NCI-H2081 treated with DMSO at 0.1 percent for 48 hours (cell line): ENCODE measurements at regions not wholly inside any gene's neighbourhood (a gene's known extent, or its start where the extent isn't known, plus 50 kb on each side); places are given as distances from the start of the nearest gene placed in this dataset.
"Not testable (repeated sequence)": the region's sequence is repeated elsewhere in the genome, so short reads cannot be mapped to it uniquely, and the experiment has no call there.

Source experiments
- DNase-seq: peaks from one replicate; lab custom pipeline; 2025; lab: John Stamatoyannopoulos, UW

- no peak for DNase-seq
Measured at GRCh38 chr10:33703501-33704213, 369.2 kb upstream of the NRP1 start.

DNA sequence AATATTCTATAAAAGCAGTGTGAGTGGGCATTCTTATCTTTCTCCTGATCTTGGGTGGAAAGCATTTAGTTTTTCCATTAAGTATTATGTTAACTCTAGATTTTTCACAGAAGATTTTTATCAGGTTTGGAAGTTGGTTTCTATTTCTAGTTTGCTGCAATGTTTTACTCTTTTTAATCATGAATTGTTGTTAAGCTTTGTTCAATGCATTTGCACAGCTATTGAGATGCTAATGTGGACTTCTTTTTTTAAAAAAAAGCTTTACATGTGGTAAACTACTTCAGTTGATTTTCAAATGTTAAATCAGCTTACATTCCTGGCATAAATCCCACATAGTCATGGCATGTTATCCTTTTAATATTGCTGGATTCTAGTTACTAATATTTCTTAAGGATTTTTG is 363.6 kb upstream of the NRP1 start:
- no peak for DNase-seq

GRCh38 chr10:33697016-33697415 is 362.5 kb upstream of the NRP1 start:
- no peak for DNase-seq

GRCh38 chr10:33695536-33695935 is 361.1 kb upstream of the NRP1 start:
- DNase-seq, result no peak

- DNase-seq, result not testable (repeated sequence)
Measured at GRCh38 chr10:33690536-33690935, 356.1 kb upstream of the NRP1 start.

- DNase-seq, result no peak
Measured at GRCh38 chr10:33688506-33688905, 354.0 kb upstream of the NRP1 start.

DNA sequence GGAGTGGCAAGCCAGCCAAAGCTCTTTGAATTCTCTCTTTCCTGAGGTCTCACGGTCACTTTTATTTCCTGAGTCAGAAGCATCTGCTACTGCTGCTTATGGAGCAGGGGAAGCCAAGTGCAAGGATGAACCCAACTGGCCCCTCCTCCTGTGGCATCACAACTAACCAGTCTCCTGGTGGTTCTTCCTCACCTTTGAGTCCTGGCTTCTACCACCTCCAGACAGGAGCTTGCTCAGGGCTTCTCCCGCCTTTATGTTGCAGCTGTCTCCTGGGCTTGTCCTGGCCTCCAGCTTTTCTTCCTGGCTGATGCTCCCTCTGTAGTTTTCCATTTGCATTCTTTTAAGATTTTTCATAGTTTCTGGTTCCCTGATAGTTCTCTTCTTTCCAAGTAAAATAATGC is 349.7 kb upstream of the NRP1 start:
- no peak for DNase-seq

DNA sequence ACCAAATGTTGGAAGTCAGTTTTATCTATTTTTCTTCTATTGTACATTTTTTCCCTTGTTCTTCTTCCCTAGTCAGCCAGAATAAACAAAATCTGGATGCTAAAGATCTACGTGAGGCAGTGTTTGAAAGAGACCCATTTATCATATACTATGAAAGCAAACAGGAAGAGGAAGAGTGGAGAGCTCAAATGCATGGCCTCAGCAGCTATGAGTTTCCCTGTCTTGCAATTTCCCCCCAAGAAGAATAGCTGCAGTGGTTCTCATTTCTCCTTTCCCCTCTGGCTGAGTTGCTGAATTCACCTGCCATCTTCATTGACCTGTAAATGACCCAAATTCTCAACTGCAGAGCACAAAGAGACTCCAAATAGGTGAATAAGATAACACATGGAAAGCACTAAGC is 347.1 kb upstream of the NRP1 start:
- no peak for DNase-seq

DNA sequence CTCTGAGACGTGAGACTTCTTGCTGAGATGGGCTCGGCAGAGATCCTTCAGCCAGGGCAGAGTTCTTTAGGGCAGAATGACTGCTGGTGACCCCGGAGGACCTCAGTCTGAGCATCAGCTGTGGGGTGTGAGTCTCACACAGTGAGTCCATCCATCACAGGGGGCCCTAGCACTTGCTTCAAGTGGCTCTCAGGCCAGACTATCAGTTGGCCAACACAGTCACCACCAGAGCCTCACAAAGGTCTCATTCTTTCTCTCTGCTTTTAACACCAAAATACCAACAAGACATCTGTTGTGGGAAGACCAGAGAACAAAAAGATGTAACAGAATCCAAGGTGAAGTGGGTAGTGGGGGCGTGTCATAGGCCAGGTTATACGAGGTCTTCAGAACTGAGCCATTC is 345.6 kb upstream of the NRP1 start:
- no peak for DNase-seq

- no peak for DNase-seq
Measured at GRCh38 chr10:33676606-33677339, 342.3 kb upstream of the NRP1 start.

GRCh38 chr10:33674986-33675599 is 340.6 kb upstream of the NRP1 start:
- DNase-seq, result no peak

DNA sequence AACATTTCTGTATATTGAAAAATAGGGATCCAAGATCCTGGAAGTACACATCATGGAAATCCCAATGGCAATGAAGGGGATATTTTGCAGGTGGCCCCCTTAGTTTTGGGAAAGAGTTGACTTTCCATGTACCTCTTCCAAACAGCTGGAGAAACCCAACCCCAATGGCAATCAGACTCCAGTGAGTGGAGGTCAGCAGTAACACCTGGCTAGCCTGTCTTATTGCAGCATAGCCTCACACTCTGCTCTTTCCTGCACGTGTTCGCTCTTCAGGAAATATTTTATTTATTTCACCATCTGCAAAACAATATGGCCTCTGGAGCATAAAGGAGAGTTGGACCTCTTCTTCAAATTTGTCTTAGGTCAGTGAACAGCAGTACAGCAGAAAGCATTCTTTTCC is 340.0 kb upstream of the NRP1 start:
- no peak for DNase-seq

GRCh38 chr10:33673839-33674415 is 339.5 kb upstream of the NRP1 start:
- no peak for DNase-seq

DNA sequence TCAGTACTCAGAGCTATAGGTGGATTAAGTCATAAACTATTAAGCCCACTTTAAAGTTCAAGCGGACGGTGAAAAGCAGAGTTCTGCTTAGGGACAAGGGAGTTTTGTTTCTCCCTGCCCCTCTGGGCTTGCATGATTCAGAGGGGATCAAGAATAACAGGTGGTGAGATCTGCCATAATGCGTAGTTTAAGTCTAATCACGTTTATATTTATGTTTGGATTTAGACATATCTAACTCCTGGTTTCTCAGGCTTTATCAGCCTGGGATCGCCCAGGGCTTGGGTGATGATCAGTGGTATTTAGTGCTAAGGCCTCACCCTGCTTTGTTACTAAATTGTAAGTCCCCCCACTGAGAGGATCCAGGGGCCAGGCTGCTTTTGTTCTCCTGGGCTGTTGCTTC is 335.4 kb upstream of the NRP1 start:
- DNase-seq, result no peak

DNA sequence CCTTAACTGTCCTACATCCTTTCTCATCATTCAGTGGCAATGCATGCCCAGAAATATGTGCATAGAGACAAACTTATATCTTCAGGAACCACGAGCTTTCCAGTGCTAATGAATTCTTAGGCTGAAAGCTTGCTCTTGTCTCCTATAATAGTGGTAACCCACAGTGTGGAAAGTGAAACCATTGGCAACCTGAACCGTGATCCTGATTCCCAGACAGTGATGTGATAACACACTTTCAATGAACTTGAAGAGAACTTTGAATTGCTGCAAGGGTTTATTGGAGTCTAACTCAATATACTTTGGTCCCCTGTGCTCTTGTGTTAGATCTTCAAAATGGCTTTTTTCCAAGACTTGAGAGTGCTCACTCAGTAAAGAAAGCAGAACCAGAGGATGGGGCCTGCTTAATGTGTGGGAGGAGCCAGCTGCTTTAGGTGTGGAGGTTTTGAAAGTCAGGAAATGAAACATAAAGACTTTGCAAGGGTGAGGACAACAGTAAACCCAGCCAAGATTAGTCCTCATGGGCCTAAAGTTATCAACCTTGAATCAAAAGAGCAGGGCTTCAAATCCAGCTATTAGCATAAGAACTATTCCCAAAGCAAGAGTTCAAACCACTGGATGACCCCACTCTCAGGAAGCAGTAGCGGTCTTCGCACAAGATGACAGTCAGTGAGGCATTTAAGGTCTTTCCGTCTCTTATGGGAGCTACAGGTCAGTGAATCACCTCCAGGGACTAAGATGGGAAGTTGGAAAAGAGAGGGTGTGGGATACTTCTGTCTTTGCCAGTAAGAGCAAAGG is 332.4 kb upstream of the NRP1 start:
- DNase-seq, result no peak

DNA sequence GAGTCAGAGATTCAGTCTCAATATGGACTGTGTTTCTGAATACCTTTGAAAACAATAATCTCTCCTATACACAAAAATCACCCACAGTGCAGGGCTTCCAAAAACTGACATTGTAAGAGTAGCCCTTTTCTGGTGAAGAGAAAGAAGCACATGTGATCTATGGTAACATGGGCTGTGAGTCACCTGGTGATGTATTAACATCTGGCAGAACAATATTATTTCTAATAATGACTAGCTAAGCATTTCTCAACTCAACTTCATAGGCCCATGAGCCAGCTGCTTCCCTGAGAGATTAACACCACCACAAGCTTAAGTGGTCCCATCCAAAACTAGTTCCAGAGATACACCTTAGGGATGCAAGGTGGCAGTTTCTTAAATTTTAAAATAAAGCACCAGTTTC is 331.0 kb upstream of the NRP1 start:
- DNase-seq, result no peak

- DNase-seq, result no peak
Measured at GRCh38 chr10:33664070-33664469, 329.6 kb upstream of the NRP1 start.

GRCh38 chr10:33661580-33662336 is 327.3 kb upstream of the NRP1 start:
- DNase-seq, result no peak

- DNase-seq, result no peak
Measured at GRCh38 chr10:33660329-33660728, 325.9 kb upstream of the NRP1 start.

- no peak for DNase-seq
Measured at GRCh38 chr10:33657913-33658312, 323.4 kb upstream of the NRP1 start.

GRCh38 chr10:33657154-33657908 is 322.9 kb upstream of the NRP1 start:
- no peak for DNase-seq
